Iris pigment epithelial cell (primary cell): ENCODE measurements at regions not wholly inside any gene's neighbourhood (a gene's known extent, or its start where the extent isn't known, plus 50 kb on each side); places are given as distances from the start of the nearest gene placed in this dataset.

Experiments used
- DNase-seq: peaks from one replicate; pipeline ENCODE4 v3.0.0-alpha.2; 2011; ENCODE audit warnings: low read depth

DNA sequence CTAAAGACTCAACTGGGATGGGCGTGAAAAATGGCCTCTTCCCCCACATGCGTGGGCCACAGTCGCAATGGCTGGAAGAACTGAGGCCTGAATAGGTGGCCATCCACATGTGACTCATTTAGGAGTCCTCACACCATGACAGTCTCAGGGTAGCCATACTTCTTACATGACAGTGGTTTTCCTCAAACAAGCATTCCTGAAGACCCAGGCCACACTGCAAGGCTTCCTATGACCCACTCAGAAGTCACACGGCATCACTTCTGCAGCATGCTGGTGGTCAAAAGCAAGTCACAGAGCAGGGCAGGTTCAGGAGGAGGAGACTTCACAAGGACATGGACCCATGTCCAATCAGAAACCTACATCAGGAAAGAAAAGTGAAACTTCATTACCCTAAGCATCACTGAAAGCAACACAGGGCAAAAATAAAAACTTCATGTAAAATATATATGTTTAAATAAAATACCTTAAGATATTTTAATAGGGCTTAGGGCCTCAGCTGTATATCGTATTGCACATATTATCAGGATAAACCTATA, 257.1 kb downstream of the OPA1 start:
- DNase-seq, result no peak

- DNase-seq, result no peak
Measured at GRCh38 chr3:193851428-193851847, 258.4 kb downstream of the OPA1 start.

GRCh38 chr3:193851941-193852674, 259.1 kb downstream of the OPA1 start:
- DNase-seq, result no peak

- DNase-seq, result no peak
Measured at GRCh38 chr3:193852901-193853300, 259.9 kb downstream of the OPA1 start.

GRCh38 chr3:193853511-193854219, 260.7 kb downstream of the OPA1 start:
- no peak for DNase-seq

GRCh38 chr3:193857996-193858395, 265.0 kb downstream of the OPA1 start:
- DNase-seq, result peak; percentile 99

- DNase-seq, result no peak
Measured at GRCh38 chr3:193859195-193859594, 266.2 kb downstream of the OPA1 start.

DNA sequence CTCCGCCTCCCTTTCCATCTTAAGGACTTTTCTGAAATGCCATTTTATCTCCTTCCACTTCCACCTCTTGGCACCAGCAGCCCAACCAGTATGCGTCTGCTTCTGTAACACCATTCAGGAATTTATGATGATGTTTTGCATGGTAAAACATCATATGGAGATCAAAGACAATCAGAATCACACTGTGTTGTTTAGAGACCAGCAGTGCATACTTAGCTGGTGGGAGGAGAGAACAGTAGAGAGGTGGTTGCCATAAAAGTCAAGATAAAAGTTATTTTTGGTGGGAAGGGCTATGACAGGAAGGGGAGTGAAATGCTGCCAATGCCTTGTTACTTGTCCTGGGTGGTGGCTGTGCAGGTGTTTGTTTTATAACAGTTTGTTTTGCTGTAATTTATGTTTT, 268.0 kb downstream of the OPA1 start:
- DNase-seq, result no peak

GRCh38 chr3:193862843-193863242, 269.8 kb downstream of the OPA1 start:
- DNase-seq, result no peak

DNA sequence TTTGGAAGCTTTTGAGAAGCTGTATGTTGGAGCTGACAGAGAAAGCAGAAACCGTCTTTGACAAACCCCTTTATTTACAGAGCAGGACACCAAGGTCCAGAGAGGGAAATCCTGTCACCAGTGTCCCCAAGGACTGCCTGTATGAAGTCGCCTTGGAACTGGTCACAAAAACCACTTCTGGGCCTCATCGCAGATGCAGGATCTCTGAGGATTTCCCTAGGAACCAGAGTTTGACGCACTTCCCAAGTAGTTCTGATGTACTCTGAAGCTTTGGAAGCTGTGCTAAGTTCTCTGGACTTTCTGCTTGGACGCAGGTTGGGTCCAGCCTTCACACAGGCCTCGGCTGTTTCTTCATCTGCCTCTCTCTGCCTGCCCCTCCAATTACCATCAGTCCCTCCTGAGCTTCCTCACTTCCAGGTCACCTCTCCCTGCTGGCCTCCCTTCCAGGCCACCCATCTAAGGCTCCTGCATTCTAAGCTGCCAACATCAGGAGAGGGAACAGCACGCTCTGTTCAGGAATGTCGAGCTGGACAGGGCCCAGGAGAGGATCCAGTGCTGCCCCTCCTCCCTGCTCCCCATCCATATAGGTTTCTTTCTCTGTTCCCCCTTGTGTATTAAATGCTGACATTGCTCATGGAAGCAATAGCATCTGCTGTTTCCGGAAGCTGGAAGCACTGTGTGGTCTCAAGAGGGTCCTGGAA, 270.8 kb downstream of the OPA1 start:
- no peak for DNase-seq

- DNase-seq, result no peak
Measured at GRCh38 chr3:193865339-193865738, 270.6 kb upstream of the HES1 start.

GRCh38 chr3:193865896-193866480, 270.0 kb upstream of the HES1 start:
- no peak for DNase-seq

- DNase-seq, result no peak
Measured at GRCh38 chr3:193868590-193868989, 267.4 kb upstream of the HES1 start.

- DNase-seq, result peak; percentile 92
Measured at GRCh38 chr3:193869221-193870201, 266.4 kb upstream of the HES1 start.

DNA sequence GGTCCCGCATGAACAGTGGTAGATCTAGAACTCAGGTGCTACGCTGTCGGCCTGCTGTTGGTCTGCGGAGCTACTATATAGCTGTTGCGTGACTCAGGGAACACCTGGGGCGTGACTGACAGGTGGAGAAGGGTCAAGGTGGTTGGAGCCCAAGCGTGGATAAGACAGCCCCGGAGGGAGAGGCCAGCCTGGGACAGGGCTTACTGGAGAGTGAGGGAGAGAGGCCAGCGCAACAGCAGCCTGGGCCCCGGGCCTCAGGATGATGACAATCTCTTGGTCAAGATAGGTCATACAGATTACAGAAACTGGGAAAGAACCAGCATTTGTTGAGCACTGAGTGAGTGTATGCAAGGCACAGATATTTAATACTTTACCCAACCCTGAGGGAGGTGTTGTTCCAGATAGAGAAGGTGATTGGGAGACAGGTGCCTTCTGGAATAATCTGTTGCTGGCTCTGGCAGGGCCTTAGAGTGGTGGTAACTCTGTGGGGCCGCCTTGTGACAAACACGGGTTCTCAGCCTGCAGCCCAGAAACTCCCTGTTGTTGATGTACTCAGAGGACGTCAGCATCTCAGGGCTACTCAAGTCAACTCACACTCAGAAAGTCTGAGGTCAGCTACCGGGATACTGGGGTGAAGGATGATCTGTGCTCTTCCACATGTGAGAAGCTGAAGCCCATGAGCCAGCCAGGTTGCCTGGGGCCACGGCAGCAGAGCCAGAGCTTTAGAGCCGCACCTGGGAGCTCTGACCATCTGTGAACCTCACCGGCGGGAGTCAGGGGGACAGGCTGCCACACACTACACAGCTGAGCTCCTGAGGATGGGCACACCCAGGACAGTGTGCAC, 265.4 kb upstream of the HES1 start:
- DNase-seq, result peak; percentile 40

DNA sequence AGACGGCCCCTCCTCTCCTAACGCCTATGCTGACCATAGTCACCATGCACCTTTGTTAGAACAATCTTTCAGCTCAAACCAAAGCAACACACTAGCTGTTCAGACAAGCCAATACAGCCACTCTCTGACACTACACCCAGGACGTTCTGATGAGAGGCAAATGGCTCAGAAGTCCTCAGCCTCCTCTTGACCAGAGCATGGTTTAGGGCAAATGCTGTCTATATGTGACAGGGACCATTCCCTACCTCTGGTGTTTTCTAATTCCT, 264.8 kb upstream of the HES1 start:
- DNase-seq, result no peak

DNA sequence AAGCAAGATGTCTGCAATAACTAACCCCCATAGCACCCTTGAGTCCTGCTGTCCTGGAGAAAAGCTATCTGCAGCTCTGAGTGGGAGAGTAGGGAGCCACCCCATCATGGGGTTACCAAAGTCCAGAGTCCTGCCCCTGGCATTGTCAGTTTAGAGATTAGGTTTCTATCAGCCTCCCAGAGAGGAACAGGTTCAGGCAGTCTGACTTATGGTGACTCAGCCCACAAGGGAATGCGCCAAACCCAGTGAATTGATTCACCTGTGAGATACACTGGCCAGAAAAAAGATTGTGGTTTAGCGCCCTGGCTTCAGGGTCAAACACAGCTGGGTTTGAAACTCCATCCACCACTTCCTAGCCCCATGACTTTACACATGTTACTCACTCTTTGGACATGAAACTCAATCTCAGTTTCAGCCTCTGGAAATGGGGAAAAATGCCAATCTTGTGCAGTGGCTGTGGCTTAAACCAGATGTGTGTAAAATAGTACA, 263.6 kb upstream of the HES1 start:
- DNase-seq, result peak; percentile 95

GRCh38 chr3:193873426-193874201, 262.3 kb upstream of the HES1 start:
- DNase-seq, result no peak

GRCh38 chr3:193874512-193874911, 261.4 kb upstream of the HES1 start:
- DNase-seq, result no peak
